Mesothelial cell of epicardium (in vitro differentiated cells): ENCODE measurements at regions not wholly inside any gene's neighbourhood (a gene's known extent, or its start where the extent isn't known, plus 50 kb on each side); places are given as distances from the start of the nearest gene placed in this dataset.

ENCODE experiments used
- DNase-seq, 2 experiments: peaks; one replicate each; pipeline ENCODE4 v3.0.0; 2021; ENCODE audit warnings: low spot score in 2 of 2; ENCODE audit not compliant: unreplicated experiment in 2 of 2
- H3K27ac Mint-ChIP-seq: 2 replicates; pipeline ENCODE4 v1.8.0; 2021; ENCODE audit warnings: mixed read lengths
- H3K27me3 Mint-ChIP-seq: 2 replicates; pipeline ENCODE4 v1.8.0; 2021; ENCODE audit warnings: low read depth, mixed read lengths
- H3K36me3 Mint-ChIP-seq: 2 replicates; pipeline ENCODE4 v1.8.0; 2021; ENCODE audit warnings: mixed read lengths
- H3K4me1 Mint-ChIP-seq: 2 replicates; pipeline ENCODE4 v1.8.0; 2021; ENCODE audit warnings: mixed read lengths
- H3K4me3 Mint-ChIP-seq: 2 replicates; pipeline ENCODE4 v1.8.0; 2021; ENCODE audit warnings: mild to moderate bottlenecking, moderate library complexity, mixed read lengths
- H3K9me3 Mint-ChIP-seq: 2 replicates; pipeline ENCODE4 v1.8.0; 2021; ENCODE audit warnings: mixed read lengths
- CTCF ChIP-seq: fragments of 200-600 bp; sonication (generic); IDR thresholded peaks from one replicate; pipeline ENCODE4 v1.5.0; 2021; ENCODE audit warnings: antibody characterized with exemption; ENCODE audit not compliant: unreplicated experiment

DNA sequence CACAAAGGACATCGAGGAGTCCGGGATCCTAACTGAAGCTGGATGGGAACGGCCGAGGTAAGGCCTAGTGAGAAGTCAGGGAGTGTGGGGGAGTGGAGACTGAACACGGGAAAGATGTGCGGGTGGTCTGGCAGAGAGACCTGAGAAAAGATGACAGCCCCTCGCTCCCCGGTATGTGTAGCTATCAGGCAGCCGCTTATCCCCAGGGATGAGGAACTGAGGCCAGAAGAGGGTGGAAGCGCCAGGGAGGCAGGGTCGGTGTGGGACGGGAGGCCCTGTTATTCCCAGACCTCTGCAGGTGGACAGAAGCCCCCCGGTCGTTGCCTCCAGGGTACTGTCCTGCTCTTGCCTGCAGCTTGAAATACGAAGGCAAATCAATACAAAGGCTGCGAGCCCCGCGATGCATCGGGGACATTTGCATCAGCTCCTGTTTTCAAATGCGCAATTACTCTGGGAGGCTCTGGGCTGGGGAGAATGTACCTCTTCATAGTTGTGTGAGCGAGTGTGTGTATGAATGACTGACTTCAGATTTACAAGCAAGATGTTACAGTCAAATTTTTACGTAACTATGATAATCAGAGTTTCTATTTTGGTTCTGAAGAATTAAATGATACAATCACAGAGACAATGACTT lies 221.3 kb downstream of the QKI start:
- Mint-ChIP-seq H3K4me3 (no peak overlapping the region), H3K27me3 (peaks cover 3% of the 10 kb centered on the region), H3K27ac (no peak overlapping the region), H3K4me1 (peaks cover 2% of the 10 kb centered on the region), H3K9me3 (peaks cover 3% of the 10 kb centered on the region), H3K36me3 (no peaks in the 10 kb centered on the region)
- no peak for TF ChIP-seq CTCF
- DNase-seq, result no peak

GRCh38 chr6:163635315-163635714 lies 220.8 kb downstream of the QKI start:
- no peaks in the 10 kb centered on the region for H3K36me3 Mint-ChIP-seq
- no peak for DNase-seq
- peaks cover 3% of the 10 kb centered on the region for H3K9me3 Mint-ChIP-seq
- H3K27me3 Mint-ChIP-seq, result peaks cover 3% of the 10 kb centered on the region
- TF ChIP-seq CTCF, result no peak
- no peak overlapping the region for H3K27ac Mint-ChIP-seq
- H3K4me3 Mint-ChIP-seq, result no peak overlapping the region
- peaks cover 2% of the 10 kb centered on the region for H3K4me1 Mint-ChIP-seq

DNA sequence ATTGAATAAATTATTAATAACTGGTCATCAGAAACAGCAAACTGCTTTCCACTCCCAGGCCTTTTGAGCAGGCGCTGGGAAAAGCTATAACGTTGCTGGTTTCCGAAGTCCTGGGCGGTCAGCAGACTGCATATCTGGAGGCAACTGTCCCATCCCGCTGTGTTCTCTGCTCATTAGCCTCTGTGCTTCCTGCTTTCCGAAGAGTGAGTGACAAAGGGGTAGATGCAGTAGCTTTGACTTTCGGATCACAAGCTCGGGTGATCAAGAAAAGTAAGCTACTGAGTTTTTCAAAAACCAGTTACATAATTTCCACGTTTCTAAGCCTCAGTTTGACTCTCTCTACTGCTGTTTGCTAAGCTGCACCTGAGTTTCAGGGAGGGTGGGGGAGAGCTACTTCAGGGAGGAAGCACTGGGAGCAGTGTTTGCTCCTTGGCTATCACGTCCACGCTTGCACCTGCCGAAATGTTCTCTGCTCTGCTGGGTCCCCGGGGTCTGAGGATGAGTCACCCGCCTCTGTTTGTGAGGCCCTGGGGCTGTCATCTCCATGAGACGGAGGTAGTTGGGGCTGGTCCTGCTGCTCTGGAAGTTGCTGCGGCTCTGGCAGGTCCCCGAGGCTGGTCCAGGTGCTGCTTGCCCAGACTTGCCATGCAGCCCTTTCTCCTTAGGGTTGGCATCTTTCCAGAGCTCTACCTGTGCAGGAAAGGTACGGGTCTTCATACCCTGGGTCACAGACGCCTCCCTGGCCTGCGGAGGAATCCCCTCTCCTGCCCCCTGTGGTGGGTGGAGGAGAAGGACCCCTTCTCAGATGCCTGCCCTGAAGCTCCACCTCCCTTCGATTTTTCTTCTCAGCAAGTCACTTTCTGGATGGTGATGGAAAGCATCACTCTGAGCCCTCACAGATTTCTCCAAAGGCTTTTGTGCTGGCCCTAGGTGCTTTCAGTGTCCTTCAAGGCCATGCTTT lies 220.0 kb downstream of the QKI start:
- peaks cover 3% of the 10 kb centered on the region for H3K27me3 Mint-ChIP-seq
- peaks cover 2% of the 10 kb centered on the region for H3K4me1 Mint-ChIP-seq
- DNase-seq, result no peak
- TF ChIP-seq CTCF, result no peak
- no peak overlapping the region for H3K27ac Mint-ChIP-seq
- H3K4me3 Mint-ChIP-seq, result no peak overlapping the region
- peaks cover 10% of the 10 kb centered on the region for H3K9me3 Mint-ChIP-seq
- H3K36me3 Mint-ChIP-seq, result no peaks in the 10 kb centered on the region

- Mint-ChIP-seq H3K27ac (no peak overlapping the region), H3K36me3 (no peaks in the 10 kb centered on the region), H3K4me1 (peaks cover 2% of the 10 kb centered on the region), H3K4me3 (no peak overlapping the region), H3K9me3 (peaks cover 13% of the 10 kb centered on the region), H3K27me3 (no peaks in the 10 kb centered on the region)
- DNase-seq, result no peak
- no peak for TF ChIP-seq CTCF
Measured at GRCh38 chr6:163630991-163631390, 216.5 kb downstream of the QKI start.

GRCh38 chr6:163630572-163630971 lies 216.1 kb downstream of the QKI start:
- Mint-ChIP-seq H3K27ac (no peak overlapping the region), H3K27me3 (no peaks in the 10 kb centered on the region), H3K36me3 (no peaks in the 10 kb centered on the region), H3K4me3 (no peak overlapping the region), H3K4me1 (peaks cover 2% of the 10 kb centered on the region), H3K9me3 (peaks cover 13% of the 10 kb centered on the region)
- no peak for DNase-seq
- TF ChIP-seq CTCF, result no peak
